Stimulated activated CD4-positive, alpha-beta T cell treated with anti-CD3 and anti-CD28 coated beads, Interleukin-12 subunit alpha, Interleukin-12 subunit beta, amount 100 ng/mL, for 4 hours (primary cell): ENCODE measurements at regions not wholly inside any gene's neighbourhood (a gene's known extent, or its start where the extent isn't known, plus 50 kb on each side); places are given as distances from the start of the nearest gene placed in this dataset.
"Not testable (repeated sequence)": the region's sequence is repeated elsewhere in the genome, so short reads cannot be mapped to it uniquely, and the experiment has no call there.

Experiments
- DNase-seq: peaks from one replicate; pipeline ENCODE4 v3.0.0-alpha.2; 2020

DNA sequence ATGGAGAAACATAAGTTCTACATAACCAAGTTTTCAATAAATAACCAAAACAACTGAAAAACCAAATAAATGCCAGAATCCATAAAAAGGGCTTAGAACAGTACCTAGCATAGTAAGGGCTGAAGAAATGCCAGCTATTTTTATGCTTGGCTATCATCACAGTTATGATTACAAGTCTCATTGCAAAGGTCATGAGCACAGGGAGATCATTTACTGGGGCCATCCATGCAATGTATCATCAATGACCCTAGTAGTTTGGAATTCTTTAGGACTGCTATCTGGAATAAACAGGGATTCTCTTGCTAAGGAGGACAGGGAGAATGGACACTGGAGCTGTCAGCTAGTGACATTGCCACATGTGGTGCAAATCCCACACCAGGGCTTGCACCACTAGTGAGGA lies 92.5 kb upstream of the NAP1L1 start:
- no peak for DNase-seq

DNA sequence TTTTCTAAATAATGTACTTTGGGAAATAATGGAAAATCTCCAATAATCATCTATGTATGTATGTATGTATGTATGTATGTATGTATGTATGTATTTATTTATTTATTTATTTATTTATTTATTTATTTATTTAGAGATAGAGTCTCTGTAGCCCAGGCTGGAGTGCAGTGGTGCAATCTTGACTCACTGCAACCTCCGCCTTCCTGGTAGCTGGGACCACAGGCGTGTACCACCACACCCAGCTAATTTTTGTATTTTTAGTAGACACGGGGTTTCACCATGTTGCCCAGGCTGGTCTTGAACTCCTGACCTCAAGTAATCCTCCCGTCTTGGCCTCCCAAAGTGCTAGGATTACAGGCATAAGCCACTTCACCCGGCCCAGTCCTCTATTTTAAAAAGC lies 91.5 kb upstream of the NAP1L1 start:
- DNase-seq, result not testable (repeated sequence)

DNA sequence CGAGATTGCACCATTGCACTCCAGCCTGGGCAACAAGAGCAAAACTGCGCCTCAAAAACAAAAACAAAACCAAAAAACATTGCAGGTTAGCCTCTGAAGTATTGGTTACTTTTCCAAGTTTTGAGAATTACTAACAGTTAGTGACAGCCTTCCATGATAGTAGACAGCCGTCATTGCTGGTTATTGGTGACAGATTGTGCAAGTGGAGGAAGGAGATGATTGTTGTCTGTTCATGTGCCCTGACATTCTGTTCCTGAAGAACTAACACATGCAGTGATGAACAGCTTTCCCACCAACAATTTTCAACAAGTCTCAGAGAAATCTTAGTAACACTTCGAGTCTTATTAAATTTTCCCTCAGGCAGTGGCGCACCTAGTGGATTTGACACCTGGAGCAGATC lies 89.3 kb upstream of the NAP1L1 start:
- no peak for DNase-seq

DNA sequence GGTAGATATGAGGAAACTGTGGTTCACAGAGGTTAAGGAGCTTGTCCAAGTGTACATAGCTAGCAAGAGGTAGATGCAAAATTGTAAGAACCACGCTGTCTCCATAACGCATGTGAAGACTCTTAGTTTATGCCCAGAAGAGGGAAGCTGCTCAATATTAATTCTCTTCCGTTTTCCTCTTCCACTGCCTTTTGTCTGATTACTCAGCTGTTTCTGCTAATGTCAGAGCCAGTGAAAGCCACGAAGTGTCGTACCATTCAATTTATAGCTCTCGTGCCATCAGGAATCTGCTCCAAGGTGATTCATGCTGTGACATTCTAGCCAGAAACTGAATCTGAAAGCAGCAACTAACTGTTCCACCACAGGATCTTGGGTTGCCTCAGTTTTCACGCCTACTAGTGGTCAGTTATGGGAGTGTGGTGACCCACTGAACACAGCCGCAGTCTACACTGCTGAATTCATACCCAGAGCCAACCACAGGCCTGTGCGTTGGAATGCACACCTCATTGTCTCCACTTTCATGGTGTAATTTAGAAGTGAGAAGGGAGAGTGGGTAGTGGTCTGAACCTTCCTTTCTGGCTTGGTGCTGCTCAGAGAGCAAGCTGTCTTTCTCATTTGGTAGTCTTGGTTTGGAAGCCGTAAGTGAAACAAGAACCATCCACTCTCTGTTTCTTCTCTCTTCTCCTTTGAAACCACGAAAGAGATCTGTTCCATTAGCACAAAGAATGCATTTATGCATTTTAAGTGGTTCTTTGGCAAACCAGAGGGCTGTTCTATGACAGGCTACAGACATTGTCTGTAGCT lies 74.2 kb upstream of the NAP1L1 start:
- DNase-seq, result peak; percentile 52

DNA sequence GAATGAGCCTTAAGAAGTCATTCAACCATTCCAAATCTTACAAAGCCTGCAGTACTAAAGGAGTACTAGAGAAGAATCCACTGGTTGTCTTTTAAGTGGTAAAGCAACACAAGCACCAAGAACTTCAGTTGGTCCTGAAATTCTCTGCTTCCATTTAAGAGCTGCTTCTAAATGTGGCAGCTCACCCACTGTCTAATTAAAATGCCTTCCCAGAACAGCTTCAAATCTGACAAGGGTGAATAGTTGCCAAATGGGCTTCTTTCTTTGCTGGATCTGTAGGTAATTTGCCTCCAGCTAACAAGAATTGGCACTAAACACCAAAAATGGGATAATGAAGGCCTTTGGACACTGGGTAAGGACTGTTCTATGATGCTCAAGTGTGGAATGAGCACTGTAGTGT lies 72.2 kb upstream of the NAP1L1 start:
- DNase-seq, result no peak

DNA sequence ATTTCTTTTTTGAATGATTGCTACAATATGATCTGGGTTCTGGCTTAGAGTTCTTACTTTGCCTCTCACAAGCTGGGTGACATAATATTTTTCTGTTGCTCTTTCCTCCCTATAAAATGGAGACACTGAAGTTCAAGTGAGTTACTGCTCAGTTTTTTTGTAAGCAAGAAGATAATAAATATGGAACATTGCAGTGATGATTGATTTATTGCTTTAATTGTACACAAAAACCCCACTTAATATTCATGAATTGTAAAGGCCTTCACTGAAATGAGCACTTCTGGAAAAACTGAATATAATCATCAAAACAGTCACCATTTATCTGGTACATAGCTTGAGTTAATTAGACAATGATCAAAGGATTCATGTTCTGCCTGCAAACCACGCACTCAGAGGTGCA lies 71.8 kb upstream of the NAP1L1 start:
- no peak for DNase-seq

DNA sequence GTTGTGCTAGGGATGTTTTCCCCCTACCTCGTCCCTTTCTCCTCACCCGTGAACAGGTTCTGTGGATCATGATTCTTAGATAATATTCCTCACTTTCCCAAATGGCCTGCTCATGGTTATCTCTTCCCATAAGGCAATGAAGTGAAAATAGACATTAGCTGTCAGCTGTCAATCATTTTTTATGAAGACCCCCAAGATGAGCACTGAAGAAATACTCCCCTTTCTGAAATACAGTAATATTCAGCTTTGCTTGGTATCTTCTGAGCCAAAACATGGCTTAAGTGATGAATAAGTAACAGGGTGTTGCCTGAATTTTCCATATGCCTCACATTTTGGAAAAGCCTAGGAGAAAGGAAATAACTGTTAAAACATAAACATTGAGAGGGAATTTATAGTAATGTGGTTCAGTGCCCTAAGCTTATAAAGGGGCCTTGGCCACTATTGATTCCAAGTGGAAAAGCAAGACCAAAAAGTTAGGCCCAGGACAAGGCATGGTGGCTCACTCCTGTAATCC lies 70.7 kb upstream of the NAP1L1 start:
- no peak for DNase-seq

DNA sequence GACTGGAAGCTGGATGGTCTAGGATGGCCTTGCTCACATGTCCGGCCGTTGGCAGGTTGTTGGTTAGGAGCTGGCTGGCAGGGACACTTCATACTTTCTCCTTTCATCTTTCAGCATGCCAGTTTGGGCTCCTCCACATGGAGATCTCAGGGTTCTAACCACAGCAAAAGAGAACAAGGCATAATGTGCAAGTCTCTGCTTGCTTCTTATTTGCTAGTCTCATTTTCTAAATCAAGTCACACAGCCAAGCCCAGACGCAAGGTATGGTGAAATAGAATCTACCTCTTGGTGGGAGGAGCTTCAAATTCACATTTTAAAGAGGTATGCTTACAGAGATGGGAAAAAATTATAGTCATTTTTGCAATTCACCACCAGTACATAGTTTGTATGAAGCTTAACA lies 69.1 kb upstream of the NAP1L1 start:
- no peak for DNase-seq

DNA sequence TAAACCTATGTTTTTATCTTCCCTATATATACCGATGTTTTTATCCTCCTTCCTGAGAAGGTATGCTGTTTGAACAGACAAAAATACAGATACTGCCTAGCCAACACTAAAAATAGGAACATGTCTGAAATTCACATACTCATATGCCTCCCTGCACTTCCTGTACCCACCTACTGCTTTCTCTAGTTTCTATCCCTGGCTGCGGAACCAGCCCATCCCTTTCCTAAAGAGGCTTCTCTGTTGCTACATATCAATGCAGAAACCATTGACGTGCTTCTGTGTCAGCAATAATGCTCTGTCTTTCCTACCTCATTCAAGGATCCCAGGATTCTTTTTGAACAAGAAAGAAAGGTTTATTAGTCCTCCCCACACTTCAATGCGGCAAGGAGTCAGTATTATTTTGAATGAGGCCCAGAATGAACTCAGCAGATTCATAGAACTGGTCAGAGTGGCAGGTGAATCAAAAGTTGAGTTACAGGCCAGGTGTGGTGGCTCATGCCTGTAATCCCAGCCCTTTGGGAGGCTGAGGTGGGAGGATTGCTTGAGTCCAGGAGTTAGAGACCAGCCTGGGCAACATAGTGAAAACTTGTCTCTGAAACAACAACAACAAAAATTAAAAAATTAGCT lies 67.8 kb upstream of the NAP1L1 start:
- DNase-seq, result no peak

DNA sequence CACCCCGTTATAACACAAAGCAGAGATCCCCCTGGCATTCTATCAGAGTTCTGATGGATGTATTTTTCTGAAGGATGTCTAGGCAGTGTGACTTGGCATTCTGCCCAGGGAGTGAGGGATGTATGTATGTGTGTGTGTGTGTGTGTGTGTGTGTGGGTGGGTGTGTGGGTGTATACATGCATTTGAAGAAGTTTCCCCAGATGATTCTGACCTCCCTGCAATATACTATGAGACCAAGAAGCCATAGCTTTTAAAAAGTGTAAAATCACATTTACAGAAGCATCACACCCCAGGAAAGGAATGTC lies 59.7 kb upstream of the NAP1L1 start:
- DNase-seq, result peak; percentile 24

DNA sequence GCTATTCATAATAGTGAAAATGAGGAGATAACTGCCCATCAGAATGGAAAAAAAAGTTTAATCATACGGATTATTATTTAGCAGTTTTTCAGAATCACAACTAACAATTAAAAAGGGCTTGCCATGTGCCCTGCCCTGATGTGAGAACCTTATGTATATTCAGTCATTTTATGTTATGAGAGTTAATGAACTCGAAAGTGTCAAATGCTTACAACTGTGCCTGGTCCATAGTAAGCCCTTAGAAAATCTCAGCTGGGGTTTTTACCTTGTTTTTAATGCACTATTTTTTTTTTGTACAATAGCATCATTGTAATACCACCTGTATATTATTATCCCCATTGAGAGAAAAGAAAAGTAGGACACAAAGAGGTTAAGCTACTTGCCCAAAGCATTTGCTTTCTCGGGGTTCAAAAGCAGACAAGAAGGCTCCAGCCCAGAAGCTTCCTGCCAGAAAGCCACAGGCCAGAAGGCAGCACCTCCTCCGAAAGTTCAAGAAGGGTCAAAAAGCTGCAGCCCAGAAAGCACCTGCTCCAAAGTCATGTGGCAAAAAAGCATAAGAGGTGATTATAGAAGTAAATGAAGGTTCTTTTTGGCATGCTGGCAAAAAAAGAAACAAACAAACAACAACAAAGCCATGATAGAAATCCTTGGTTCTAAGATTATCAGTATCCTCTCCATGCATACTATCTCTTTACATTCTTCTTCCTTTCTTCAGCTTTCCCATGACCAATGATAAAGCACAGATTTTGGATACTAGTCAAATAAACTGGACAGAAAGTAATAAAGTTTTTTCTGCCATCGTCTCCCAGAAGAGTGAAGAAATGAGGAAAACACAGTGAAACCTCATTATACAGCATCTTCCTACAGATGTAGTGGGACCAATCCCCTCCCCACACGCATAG lies 59.1 kb upstream of the NAP1L1 start:
- no peak for DNase-seq

DNA sequence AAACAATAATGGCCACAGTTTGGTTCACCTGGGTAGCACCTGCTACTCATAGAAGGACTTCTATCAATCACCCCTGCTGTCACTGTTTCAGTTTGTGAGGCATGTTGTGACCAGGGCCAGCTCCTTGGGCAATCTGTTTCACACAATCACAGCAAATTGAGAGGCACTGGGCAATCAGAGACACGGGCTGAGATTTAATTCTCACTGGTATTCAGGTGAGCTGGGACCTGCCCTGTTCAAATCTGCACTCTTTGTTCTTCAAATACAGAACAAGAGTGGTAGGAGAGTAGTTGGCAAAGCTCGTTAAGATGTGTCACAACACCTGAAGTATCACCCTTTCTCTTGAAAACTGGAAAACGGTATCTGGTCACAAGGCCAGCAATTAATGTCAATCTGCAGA lies 57.8 kb upstream of the NAP1L1 start:
- DNase-seq, result no peak

DNA sequence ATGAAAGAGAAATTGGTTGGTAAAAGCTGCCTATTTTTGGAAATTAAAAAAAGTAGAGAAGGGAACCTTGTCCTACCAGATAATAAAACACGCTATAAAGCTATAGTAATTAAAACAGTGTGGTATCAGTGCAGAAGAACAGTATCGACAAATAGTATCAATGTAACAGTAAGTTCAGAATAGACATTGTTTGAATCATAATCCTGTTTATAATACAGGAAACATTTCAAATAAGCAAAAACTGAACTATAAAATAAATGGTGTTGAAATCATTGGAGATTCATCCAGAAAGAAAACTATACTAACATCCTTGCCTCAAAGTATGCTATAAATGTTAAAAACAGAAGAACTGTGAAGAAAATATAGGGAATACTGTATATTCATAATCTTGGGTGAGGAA lies 54.2 kb upstream of the NAP1L1 start:
- DNase-seq, result no peak

DNA sequence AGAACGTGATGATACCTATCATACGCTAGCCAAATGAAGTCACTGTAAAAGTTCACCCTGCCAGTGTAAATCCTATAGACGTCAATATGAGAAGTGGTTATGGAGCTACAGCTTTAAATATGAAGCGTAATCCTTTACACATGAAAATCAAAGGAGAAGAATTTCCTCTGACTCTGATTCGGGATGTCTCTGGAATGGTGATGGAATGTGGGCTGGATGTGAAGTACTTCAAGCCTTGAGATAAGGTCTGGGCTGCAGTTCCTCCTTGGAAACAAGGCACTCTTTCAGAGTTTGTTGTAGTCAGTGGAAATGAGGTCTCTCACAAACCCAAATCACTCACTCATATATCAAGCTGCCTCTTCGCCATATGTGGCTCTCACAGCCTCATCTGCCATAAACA lies 53.1 kb upstream of the NAP1L1 start:
- DNase-seq, result no peak

DNA sequence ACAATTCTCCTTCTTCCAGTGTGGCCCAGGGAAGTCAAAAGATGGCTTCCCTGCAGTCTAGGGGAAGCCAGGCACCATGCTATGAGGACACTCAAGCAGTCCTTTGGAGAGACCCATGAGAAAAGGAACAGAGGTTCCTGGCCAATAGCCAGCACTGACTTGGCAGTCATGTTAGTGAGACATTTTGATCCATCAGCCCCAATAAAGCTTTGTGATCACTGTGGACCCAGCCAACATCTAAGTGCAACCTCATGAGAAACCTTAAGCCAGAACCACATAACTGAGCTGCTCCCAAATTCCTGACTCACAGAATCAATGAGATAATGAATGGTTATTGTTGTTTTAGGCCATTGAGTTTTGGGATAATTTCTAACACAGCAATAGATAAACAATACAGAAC lies 51.0 kb upstream of the NAP1L1 start:
- no peak for DNase-seq
